Small intestine (tissue), 7 donors: ENCODE measurements at regions not wholly inside any gene's neighbourhood (a gene's known extent, or its start where the extent isn't known, plus 50 kb on each side); places are given as distances from the start of the nearest gene placed in this dataset.
A peak's percentile ranks its signal among the peaks of the same experiment; 100 is the strongest.

Source experiments
- DNase-seq, 2 donors: peaks; one replicate each; pipeline versions ENCODE4 v3.0.0 to v3.0.0-alpha.2; 2013
- FAIRE-seq: peaks from 2 replicates; lab custom pipeline; 2012; peaks lifted over from hg19 to GRCh38; lab: Jason Lieb, UNC
- H3K27ac ChIP-seq, 3 donors: one replicate each; pipeline ENCODE4 v1.5.1; 2013; ENCODE audit warnings: low read length in 2 of 3, mild to moderate bottlenecking in 2 of 3, control low read depth in 1 of 3, inconsistent platforms in 1 of 3, low read depth in 1 of 3, moderate library complexity in 1 of 3
- H3K27me3 ChIP-seq, 3 donors: one replicate each; pipeline ENCODE4 v1.6.1; 2013; ENCODE audit warnings: low read length in 3 of 3, inconsistent platforms in 1 of 3; ENCODE audit not compliant: control insufficient read depth in 3 of 3, insufficient read depth in 3 of 3
- H3K36me3 ChIP-seq, 3 donors: one replicate each; pipeline ENCODE4 v1.6.1; 2013; ENCODE audit warnings: low read length in 3 of 3, inconsistent platforms in 1 of 3, low read depth in 1 of 3, mild to moderate bottlenecking in 1 of 3, moderate library complexity in 1 of 3; ENCODE audit not compliant: control insufficient read depth in 3 of 3, insufficient read depth in 2 of 3
- H3K4me1 ChIP-seq, 3 donors: one replicate each; pipeline ENCODE4 v1.6.1; 2013; ENCODE audit warnings: low read length in 2 of 3, inconsistent platforms in 1 of 3, low read depth in 1 of 3, mild to moderate bottlenecking in 1 of 3, moderate library complexity in 1 of 3; ENCODE audit not compliant: control insufficient read depth in 3 of 3, insufficient read depth in 2 of 3
- H3K4me3 ChIP-seq, 3 donors: one replicate each; pipeline ENCODE4 v1.5.1; 2013; ENCODE audit warnings: low read length in 3 of 3, control low read depth in 1 of 3, inconsistent platforms in 1 of 3, low read depth in 1 of 3, mild to moderate bottlenecking in 1 of 3, moderate library complexity in 1 of 3
- H3K9me3 ChIP-seq, 2 donors: one replicate each; pipeline ENCODE4 v1.6.1; 2013; ENCODE audit warnings: low read depth in 1 of 2, low read length in 1 of 2; ENCODE audit not compliant: control insufficient read depth in 2 of 2, insufficient read depth in 1 of 2
- WGBS, 3 donors: extraction: QIAGEN DNeasy Blood & Tissue Kit; methylation state at CpG; one replicate each; pipeline ENCODE4 v1.1.7; 2013; 5-methylcytosine and 5-hydroxymethylcytosine counted together
- donor health status: healthy with polysubstance abuse.
- donor health status: control.
- donor health status: control.
- donor health status: Bipolar disorder and iron deficiency.
- donor health status: healthy.

DNA sequence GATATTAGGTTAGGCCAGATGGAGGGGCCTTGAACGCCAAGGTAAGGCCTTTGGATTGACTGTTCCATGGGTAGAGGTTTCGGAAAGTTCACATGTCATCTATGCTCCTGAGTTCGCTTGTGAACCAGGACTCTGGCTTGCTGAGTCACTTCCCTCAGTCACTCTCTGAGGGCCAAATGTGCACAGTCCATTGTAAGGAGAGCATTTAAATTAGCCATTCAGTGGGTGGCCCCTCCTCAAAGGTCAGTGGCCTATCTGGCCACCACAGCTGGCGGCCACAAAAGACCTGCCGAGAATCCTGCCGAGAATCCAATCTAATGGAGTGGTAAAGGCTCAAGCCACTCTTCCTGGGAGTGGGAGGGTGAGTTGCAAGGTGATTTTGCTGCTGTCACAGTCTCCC is 58.9 kb upstream of the ARAP3 start:
- Histone ChIP-seq H3K4me3 (no peak overlapping the region), H3K36me3 (no peaks in the 10 kb centered on the region), H3K27me3 (peaks cover 0 to 3% (median 0%) of the 10 kb centered on the region in 3 donors), H3K9me3 (no peaks in the 10 kb centered on the region), H3K4me1 (no peaks in the 10 kb centered on the region), H3K27ac (no peak overlapping the region)
- WGBS, 3 donors: 74 to 81% (median 77%) methylated on average over 6 of the region's 6 CpGs
- DNase-seq (no peak), FAIRE-seq (no peak)

DNA sequence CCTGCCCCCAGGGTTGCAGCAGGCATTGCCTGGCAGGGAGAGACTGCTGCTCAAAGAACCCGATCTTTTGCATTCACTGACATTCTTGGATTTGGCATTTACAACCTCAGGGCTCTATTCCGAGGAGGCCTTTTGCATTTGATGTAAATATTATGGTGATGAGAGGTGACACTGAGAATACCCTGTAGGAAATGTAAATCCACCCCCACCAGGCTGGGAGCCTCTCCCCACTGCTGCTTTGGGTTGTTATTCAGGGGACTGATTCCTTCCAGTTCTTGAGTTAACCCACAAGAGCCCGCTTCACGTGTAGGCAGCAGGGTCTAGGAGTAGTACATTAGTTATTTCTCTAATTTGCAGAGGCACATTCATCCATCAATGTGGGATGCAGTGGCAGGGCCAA is 55.5 kb upstream of the ARAP3 start:
- WGBS, 3 donors: 39 to 50% (median 47%) methylated on average over 4 of the region's 4 CpGs
- Histone ChIP-seq H3K9me3 (no peaks in the 10 kb centered on the region), H3K36me3 (no peaks in the 10 kb centered on the region), H3K4me1 (no peaks in the 10 kb centered on the region), H3K4me3 (no peak overlapping the region), H3K27me3 (no peaks in the 10 kb centered on the region), H3K27ac (no peak overlapping the region)
- no peak for DNase-seq
- FAIRE-seq: no peak

DNA sequence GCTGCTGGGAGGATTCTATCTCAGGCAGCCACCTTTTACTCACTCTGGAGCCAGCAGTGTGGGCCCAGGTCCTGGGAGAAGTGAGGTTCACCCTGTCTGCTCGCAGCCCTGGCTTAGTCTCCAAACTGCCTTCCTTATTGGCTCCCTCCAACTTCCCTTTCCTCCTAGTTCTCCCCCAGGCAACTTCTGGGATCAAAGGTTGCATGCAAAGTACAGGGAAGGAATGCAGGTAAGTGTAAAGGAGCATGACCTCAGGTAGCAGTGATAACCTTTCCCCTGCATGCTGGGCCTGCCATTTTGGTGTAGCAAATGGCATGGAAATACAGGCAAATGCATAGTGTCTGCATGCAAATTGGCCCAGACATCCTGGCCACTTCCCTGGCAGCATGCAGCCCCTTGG is 53.8 kb upstream of the ARAP3 start:
- no peaks in the 10 kb centered on the region for H3K4me1 ChIP-seq
- 17 to 34% (median 22%) methylated on average over 1 of the region's 1 CpG for WGBS, 3 donors
- DNase-seq: peak in 1 of 2 donors; percentile 59
- no peaks in the 10 kb centered on the region for H3K9me3 ChIP-seq
- H3K27me3 ChIP-seq: no peaks in the 10 kb centered on the region
- no peak overlapping the region for H3K27ac ChIP-seq
- no peak for FAIRE-seq
- H3K36me3 ChIP-seq: no peaks in the 10 kb centered on the region
- no peak overlapping the region for H3K4me3 ChIP-seq

DNA sequence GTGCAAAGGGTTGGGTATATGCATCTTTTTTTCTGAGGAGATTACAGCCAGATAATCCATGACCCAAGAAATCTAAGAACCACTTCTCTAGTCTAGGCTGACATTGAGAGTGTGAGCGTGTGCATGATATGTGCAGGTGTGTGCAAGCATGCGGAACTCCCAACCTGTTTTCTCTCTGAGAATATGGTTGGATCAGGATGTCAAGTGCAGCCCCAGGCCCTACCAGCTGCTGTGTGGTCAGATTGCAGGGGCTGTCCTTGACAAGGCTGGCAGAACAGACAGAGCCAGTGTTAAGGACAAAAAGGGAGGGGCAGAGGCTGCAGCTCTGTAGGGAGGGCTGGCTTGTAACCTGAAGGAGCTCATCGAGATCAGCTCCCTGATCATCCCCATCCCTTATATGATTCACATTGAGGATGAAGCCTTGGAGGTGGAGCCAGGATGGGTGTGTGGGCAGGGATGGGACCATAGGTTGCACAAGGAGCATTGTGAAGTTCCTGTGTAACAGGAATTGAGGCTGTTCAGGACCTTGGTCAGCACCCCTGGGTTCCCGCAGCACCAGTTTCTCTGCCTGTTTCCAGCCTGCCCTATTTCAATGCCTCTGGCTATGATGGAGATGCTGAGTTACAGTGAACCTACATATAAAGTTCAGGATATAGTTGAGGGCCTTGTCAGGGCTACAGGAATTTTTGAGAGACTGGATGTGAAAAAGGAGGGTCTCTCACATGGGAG is 52.6 kb upstream of the ARAP3 start:
- DNase-seq: peak; percentile 29 to 77
- Histone ChIP-seq H3K36me3 (no peaks in the 10 kb centered on the region), H3K4me1 (no peaks in the 10 kb centered on the region), H3K9me3 (no peaks in the 10 kb centered on the region), H3K27ac (no peak overlapping the region), H3K27me3 (no peaks in the 10 kb centered on the region), H3K4me3 (no peak overlapping the region)
- FAIRE-seq: no peak
- 52 to 56% (median 54%) methylated on average over 4 of the region's 4 CpGs for WGBS, 3 donors

DNA sequence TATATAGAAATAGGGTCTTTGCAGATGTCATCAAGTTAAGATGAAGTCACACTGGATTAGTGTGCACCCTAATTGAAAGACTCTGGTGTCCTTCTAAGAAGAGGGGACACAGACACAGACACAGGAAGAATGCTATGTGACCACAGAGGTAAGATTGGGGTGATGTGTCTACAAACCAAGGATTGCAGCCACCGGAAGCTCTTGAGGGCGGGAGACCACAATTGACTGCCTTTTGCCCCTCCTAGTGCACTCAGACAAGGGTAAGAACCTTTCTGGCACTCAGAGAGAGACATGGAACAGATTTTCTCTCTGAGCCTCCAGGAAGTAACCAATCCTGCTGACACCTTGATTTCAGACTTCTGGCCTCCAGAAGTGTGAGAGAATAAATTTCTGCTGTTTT is 51.2 kb upstream of the ARAP3 start:
- 66 to 79% (median 70%) methylated on average over 2 of the region's 2 CpGs for WGBS, 3 donors
- no peak for FAIRE-seq
- no peaks in the 10 kb centered on the region for H3K27me3 ChIP-seq
- no peaks in the 10 kb centered on the region for H3K36me3 ChIP-seq
- no peaks in the 10 kb centered on the region for H3K4me1 ChIP-seq
- H3K4me3 ChIP-seq: no peak overlapping the region
- H3K27ac ChIP-seq: no peak overlapping the region
- DNase-seq: no peak
- H3K9me3 ChIP-seq: no peaks in the 10 kb centered on the region

DNA sequence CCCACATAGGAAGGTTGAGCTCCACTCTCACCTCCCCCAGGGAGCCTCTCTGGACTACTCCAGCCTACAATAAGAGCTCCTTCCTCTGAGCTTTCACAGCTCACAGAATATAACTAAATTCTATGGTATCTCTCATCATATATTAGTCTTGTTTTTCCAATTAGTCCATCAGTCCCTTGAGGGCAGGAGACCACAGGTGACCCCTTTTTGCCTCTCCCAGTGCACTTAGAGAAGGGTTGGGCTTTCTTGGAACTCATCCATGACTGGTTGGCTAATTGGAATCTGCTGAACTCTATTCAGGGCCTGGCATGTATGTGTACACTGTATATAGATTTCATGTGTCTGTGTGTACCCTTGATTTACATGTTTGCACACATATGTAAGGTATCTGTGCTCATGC is 50.4 kb upstream of the ARAP3 start:
- FAIRE-seq (no peak), DNase-seq (no peak)
- H3K4me1 ChIP-seq: no peaks in the 10 kb centered on the region
- H3K27me3 ChIP-seq: no peaks in the 10 kb centered on the region
- no peaks in the 10 kb centered on the region for H3K36me3 ChIP-seq
- no peaks in the 10 kb centered on the region for H3K9me3 ChIP-seq
- H3K4me3 ChIP-seq: no peak overlapping the region
- no peak overlapping the region for H3K27ac ChIP-seq
